ENCODE measurements at regions not wholly inside any gene's neighbourhood (a gene's known extent, or its start where the extent isn't known, plus 50 kb on each side); places are given as distances from the start of the nearest gene placed in this dataset.

- H3K23ac ChIP-seq (ENCODE audit: low read depth, low read length, poor library complexity), result no peak overlapping the region
- no peak overlapping the region for H2AFZ ChIP-seq (ENCODE audit: low read length)
- no peak overlapping the region for H3K4me2 ChIP-seq (ENCODE audit: insufficient read depth, low read length, poor library complexity, severe bottlenecking)
- H4K8ac ChIP-seq (ENCODE audit: low read depth, low read length), result no peak overlapping the region
- H3K4ac ChIP-seq (ENCODE audit: low read length), result no peak overlapping the region
- H3K18ac ChIP-seq (ENCODE audit: low read length), result no peak overlapping the region
- H3K9me3 ChIP-seq (replicated peaks in 1 of 2; ENCODE audit: control insufficient read depth in 2 of 2, insufficient read depth in 1 of 2, low read depth in 1 of 2, low read length in 2 of 2), result no peaks in the 10 kb centered on the region
- H3K9ac ChIP-seq (ENCODE audit: low read depth, low read length, poor library complexity), result no peak overlapping the region
- no peak overlapping the region for H3K27ac ChIP-seq (replicated peaks; ENCODE audit: low read length)
- H3K4me3 ChIP-seq (ENCODE audit: low read length in 2 of 2), result no peak overlapping the region
- H3K36me3 ChIP-seq (replicated peaks in 1 of 2; ENCODE audit: control insufficient read depth in 2 of 2, insufficient read depth in 2 of 2, low read length in 2 of 2), result no peaks in the 10 kb centered on the region
- H3K79me1 ChIP-seq (ENCODE audit: low read depth, low read length), result no peaks in the 10 kb centered on the region
- no peaks in the 10 kb centered on the region for H3K4me1 ChIP-seq (ENCODE audit: control insufficient read depth in 2 of 2, insufficient read depth in 1 of 2, low read depth in 1 of 2, low read length in 2 of 2)
- no peak overlapping the region for H4K91ac ChIP-seq (ENCODE audit: low read depth, low read length, poor library complexity)
- no peak overlapping the region for H3K14ac ChIP-seq (ENCODE audit: low read length)
- no peak overlapping the region for H2BK120ac ChIP-seq (ENCODE audit: low read depth, low read length)
- no peak overlapping the region for H2BK12ac ChIP-seq (ENCODE audit: low read length)
- no peak overlapping the region for H2BK15ac ChIP-seq (ENCODE audit: low read length)
- no peak overlapping the region for H2BK5ac ChIP-seq (ENCODE audit: low read length)
- no peak overlapping the region for H2AK5ac ChIP-seq (ENCODE audit: low read depth, low read length)
- no peaks in the 10 kb centered on the region for H3K27me3 ChIP-seq (ENCODE audit: control insufficient read depth in 3 of 3, insufficient read depth in 3 of 3, low read depth in 1 of 3, low read length in 3 of 3)
- no CpG with 5 or more reads among the region's 1 CpG for WGBS, 2 donors (ENCODE audit: extremely low coverage in 2 of 2, insufficient read length in 2 of 2, insufficient replicate concordance in 1 of 2)
- DNase-seq (ENCODE audit: low spot score), result no peak
These were observed 204.2 kb upstream of the CELF4 start for GRCh38 chr18:37769826-37770225.

GRCh38 chr18:37764541-37765288, 199.1 kb upstream of the CELF4 start:
- H3K27me3 ChIP-seq (ENCODE audit: control insufficient read depth in 3 of 3, insufficient read depth in 3 of 3, low read depth in 1 of 3, low read length in 3 of 3), result no peaks in the 10 kb centered on the region

GRCh38 chr18:37762076-37762621, 196.6 kb upstream of the CELF4 start:
- H4K8ac ChIP-seq (ENCODE audit: low read depth, low read length), result no peak overlapping the region
- no peak overlapping the region for H3K4me2 ChIP-seq (ENCODE audit: insufficient read depth, low read length, poor library complexity, severe bottlenecking)
- no peaks in the 10 kb centered on the region for H3K79me1 ChIP-seq (ENCODE audit: low read depth, low read length)
- H3K9ac ChIP-seq (ENCODE audit: low read depth, low read length, poor library complexity), result no peak overlapping the region
- H3K4me1 ChIP-seq (ENCODE audit: control insufficient read depth in 2 of 2, insufficient read depth in 1 of 2, low read depth in 1 of 2, low read length in 2 of 2), result no peaks in the 10 kb centered on the region
- no peak overlapping the region for H2BK12ac ChIP-seq (ENCODE audit: low read length)
- no peak overlapping the region for H3K27ac ChIP-seq (replicated peaks; ENCODE audit: low read length)
- H3K14ac ChIP-seq (ENCODE audit: low read length), result no peak overlapping the region
- no peaks in the 10 kb centered on the region for H3K36me3 ChIP-seq (replicated peaks in 1 of 2; ENCODE audit: control insufficient read depth in 2 of 2, insufficient read depth in 2 of 2, low read length in 2 of 2)
- H4K91ac ChIP-seq (ENCODE audit: low read depth, low read length, poor library complexity), result no peak overlapping the region
- no peaks in the 10 kb centered on the region for H3K27me3 ChIP-seq (ENCODE audit: control insufficient read depth in 3 of 3, insufficient read depth in 3 of 3, low read depth in 1 of 3, low read length in 3 of 3)
- no peak for DNase-seq (ENCODE audit: low spot score)
- no peak overlapping the region for H3K23ac ChIP-seq (ENCODE audit: low read depth, low read length, poor library complexity)
- no peaks in the 10 kb centered on the region for H3K9me3 ChIP-seq (replicated peaks in 1 of 2; ENCODE audit: control insufficient read depth in 2 of 2, insufficient read depth in 1 of 2, low read depth in 1 of 2, low read length in 2 of 2)
- H2AFZ ChIP-seq (ENCODE audit: low read length), result no peak overlapping the region
- H3K4ac ChIP-seq (ENCODE audit: low read length), result no peak overlapping the region
- H2AK5ac ChIP-seq (ENCODE audit: low read depth, low read length), result no peak overlapping the region
- H2BK120ac ChIP-seq (ENCODE audit: low read depth, low read length), result no peak overlapping the region
- WGBS, 2 donors (ENCODE audit: extremely low coverage in 2 of 2, insufficient read length in 2 of 2, insufficient replicate concordance in 1 of 2), result no CpG with 5 or more reads among the region's 6 CpGs
- H2BK15ac ChIP-seq (ENCODE audit: low read length), result no peak overlapping the region
- no peak overlapping the region for H3K4me3 ChIP-seq (ENCODE audit: low read length in 2 of 2)
- H3K18ac ChIP-seq (ENCODE audit: low read length), result no peak overlapping the region
- no peak overlapping the region for H2BK5ac ChIP-seq (ENCODE audit: low read length)

More at GRCh38 chr18:37764541-37765288, 199.1 kb upstream of the CELF4 start:
- WGBS, 2 donors (ENCODE audit: extremely low coverage in 2 of 2, insufficient read length in 2 of 2, insufficient replicate concordance in 1 of 2), result no CpG with 5 or more reads among the region's 8 CpGs
- Histone ChIP-seq H3K23ac (ENCODE audit: low read depth, low read length, poor library complexity) (no peak overlapping the region), H3K18ac (ENCODE audit: low read length) (peak overlapping the region; percentile 67), H3K9ac (ENCODE audit: low read depth, low read length, poor library complexity) (no peak overlapping the region), H3K14ac (ENCODE audit: low read length) (no peak overlapping the region), H3K4ac (ENCODE audit: low read length) (no peak overlapping the region), H2AK5ac (ENCODE audit: low read depth, low read length) (no peak overlapping the region), H3K4me3 (ENCODE audit: low read length in 2 of 2) (no peak overlapping the region), H2BK12ac (ENCODE audit: low read length) (no peak overlapping the region), H3K79me1 (ENCODE audit: low read depth, low read length) (no peaks in the 10 kb centered on the region), H3K9me3 (replicated peaks in 1 of 2; ENCODE audit: control insufficient read depth in 2 of 2, insufficient read depth in 1 of 2, low read depth in 1 of 2, low read length in 2 of 2) (no peaks in the 10 kb centered on the region), H2BK5ac (ENCODE audit: low read length) (no peak overlapping the region), H4K91ac (ENCODE audit: low read depth, low read length, poor library complexity) (no peak overlapping the region), H3K36me3 (replicated peaks in 1 of 2; ENCODE audit: control insufficient read depth in 2 of 2, insufficient read depth in 2 of 2, low read length in 2 of 2) (no peaks in the 10 kb centered on the region), H3K4me1 (ENCODE audit: control insufficient read depth in 2 of 2, insufficient read depth in 1 of 2, low read depth in 1 of 2, low read length in 2 of 2) (no peaks in the 10 kb centered on the region), H2BK120ac (ENCODE audit: low read depth, low read length) (no peak overlapping the region), H2AFZ (ENCODE audit: low read length) (no peak overlapping the region), H3K4me2 (ENCODE audit: insufficient read depth, low read length, poor library complexity, severe bottlenecking) (no peak overlapping the region), H4K8ac (ENCODE audit: low read depth, low read length) (no peak overlapping the region), H3K27ac (replicated peaks; ENCODE audit: low read length) (no peak overlapping the region), H2BK15ac (ENCODE audit: low read length) (no peak overlapping the region)
- no peak for DNase-seq (ENCODE audit: low spot score)

- Histone ChIP-seq H4K8ac (ENCODE audit: low read depth, low read length) (no peak overlapping the region), H2BK15ac (ENCODE audit: low read length) (no peak overlapping the region), H3K9me3 (replicated peaks in 1 of 2; ENCODE audit: control insufficient read depth in 2 of 2, insufficient read depth in 1 of 2, low read depth in 1 of 2, low read length in 2 of 2) (no peaks in the 10 kb centered on the region), H2BK120ac (ENCODE audit: low read depth, low read length) (no peak overlapping the region), H2AFZ (ENCODE audit: low read length) (no peak overlapping the region), H3K4me3 (ENCODE audit: low read length in 2 of 2) (no peak overlapping the region), H2AK5ac (ENCODE audit: low read depth, low read length) (no peak overlapping the region), H2BK12ac (ENCODE audit: low read length) (no peak overlapping the region), H3K36me3 (replicated peaks in 1 of 2; ENCODE audit: control insufficient read depth in 2 of 2, insufficient read depth in 2 of 2, low read length in 2 of 2) (no peaks in the 10 kb centered on the region), H3K18ac (ENCODE audit: low read length) (no peak overlapping the region), H3K23ac (ENCODE audit: low read depth, low read length, poor library complexity) (no peak overlapping the region), H3K9ac (ENCODE audit: low read depth, low read length, poor library complexity) (no peak overlapping the region), H3K4ac (ENCODE audit: low read length) (no peak overlapping the region), H4K91ac (ENCODE audit: low read depth, low read length, poor library complexity) (no peak overlapping the region), H3K4me1 (ENCODE audit: control insufficient read depth in 2 of 2, insufficient read depth in 1 of 2, low read depth in 1 of 2, low read length in 2 of 2) (peaks cover 0 to 2% of the 10 kb centered on the region in 2 donors), H3K27me3 (ENCODE audit: control insufficient read depth in 3 of 3, insufficient read depth in 3 of 3, low read depth in 1 of 3, low read length in 3 of 3) (no peaks in the 10 kb centered on the region), H2BK5ac (ENCODE audit: low read length) (no peak overlapping the region), H3K27ac (replicated peaks; ENCODE audit: low read length) (no peak overlapping the region), H3K4me2 (ENCODE audit: insufficient read depth, low read length, poor library complexity, severe bottlenecking) (no peak overlapping the region), H3K14ac (ENCODE audit: low read length) (no peak overlapping the region), H3K79me1 (ENCODE audit: low read depth, low read length) (no peaks in the 10 kb centered on the region)
- no peak for DNase-seq (ENCODE audit: low spot score)
These were observed 188.5 kb upstream of the CELF4 start for GRCh38 chr18:37754141-37754540.

Data from neuronal stem cell (in vitro differentiated cells).